Activated naive CD4-positive, alpha-beta T cell treated with Interleukin-2 at 50 U/mL for 16 hours (primary cell): ENCODE measurements at regions not wholly inside any gene's neighbourhood (a gene's known extent, or its start where the extent isn't known, plus 50 kb on each side); places are given as distances from the start of the nearest gene placed in this dataset.

Experiments
- DNase-seq: peaks from one replicate; pipeline ENCODE4 v3.0.0-alpha.2; 2020

DNA sequence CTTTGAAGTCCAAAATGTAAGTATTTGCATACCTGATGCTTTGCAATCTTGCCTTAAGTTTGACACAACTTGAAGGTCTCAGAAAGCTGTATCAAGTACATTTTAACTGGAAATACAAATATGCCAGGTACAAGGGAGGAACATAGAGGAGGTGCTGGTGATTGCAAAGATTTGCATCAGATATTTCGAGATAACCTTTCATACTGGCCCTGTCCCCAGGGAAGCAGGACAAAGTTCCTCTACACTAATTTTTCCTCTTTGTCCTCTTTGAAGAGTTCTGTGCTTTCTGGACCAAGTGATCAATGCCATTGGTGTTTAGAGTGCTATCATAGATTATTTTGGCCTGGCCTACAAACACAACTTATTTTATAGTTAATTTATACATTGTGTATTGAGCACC, 686.1 kb downstream of the HACE1 start:
- DNase-seq = no peak

DNA sequence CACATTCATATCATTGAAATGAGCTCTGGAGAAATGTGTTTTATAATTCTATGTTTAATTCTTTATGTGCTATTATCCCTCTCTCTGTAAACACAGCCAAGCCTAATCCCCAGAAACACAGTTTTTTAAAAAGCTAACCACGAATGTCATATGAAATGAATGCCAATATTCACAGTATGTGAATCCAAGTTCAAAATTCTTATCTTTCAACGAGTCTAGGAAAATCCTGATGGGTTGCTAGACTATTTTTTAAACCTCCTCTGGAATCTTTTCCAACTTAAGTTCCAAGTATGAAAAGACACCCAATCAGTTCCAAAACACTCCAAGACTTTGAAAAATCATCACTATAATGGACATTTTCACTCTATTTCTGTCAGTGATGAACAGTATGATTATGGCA, 689.3 kb downstream of the HACE1 start:
- DNase-seq = no peak

DNA sequence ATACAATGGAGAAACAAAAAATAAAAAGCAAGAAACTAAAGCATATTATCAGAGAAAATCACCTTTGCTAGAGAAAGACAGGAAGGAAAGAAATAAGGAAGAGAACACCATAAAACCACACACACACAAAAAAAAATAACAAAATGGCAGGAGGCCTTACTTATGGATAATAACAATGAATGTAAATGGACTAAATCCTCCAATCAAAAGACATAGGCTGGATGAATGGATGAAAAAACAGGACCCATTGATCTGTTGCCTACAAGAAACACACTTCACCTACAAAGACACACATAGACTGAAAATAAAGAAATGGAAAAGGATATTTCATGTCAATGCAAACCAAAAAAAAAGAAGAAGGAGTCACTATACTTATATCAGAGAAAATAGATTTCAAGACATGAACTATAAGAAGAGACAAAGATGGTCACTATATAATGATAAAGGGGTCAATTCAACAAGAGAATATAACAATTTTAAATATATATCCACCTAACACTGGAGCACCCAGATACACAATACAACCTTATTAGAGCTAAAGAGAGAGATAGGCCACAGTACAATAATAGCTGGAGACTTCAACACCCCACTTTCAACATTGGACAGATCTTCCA, 693.6 kb downstream of the HACE1 start:
- no peak for DNase-seq

DNA sequence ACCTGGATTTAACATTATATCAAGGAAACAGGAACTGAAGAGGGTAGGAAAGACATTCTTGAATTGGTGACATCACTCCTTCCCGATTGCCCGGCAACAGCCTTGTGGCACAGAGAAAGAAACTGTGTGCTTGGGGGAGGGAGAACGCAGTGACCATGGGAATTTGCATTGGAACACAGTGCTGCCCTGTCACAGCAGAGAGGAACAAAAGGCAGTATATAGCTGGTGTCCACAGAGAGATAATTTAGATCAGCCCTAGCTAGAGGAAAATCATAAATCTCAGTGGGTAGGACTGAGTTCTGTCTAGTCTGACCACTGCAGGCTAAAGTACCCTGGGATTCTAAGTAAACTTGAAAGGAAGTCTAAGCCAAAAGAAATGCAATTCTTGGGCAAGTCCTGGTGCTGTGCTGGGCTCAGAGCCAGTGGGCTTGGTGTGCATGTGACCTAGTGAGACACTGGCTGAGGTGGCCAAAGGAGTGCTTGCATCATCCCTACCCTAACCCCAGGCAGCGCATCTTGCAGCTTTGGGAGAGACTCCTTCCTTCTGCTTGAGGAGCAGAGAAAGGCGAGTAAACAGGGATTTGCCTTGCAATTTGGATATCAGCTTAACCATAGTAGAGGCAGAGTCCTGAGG, 697.6 kb downstream of the HACE1 start:
- DNase-seq = no peak

DNA sequence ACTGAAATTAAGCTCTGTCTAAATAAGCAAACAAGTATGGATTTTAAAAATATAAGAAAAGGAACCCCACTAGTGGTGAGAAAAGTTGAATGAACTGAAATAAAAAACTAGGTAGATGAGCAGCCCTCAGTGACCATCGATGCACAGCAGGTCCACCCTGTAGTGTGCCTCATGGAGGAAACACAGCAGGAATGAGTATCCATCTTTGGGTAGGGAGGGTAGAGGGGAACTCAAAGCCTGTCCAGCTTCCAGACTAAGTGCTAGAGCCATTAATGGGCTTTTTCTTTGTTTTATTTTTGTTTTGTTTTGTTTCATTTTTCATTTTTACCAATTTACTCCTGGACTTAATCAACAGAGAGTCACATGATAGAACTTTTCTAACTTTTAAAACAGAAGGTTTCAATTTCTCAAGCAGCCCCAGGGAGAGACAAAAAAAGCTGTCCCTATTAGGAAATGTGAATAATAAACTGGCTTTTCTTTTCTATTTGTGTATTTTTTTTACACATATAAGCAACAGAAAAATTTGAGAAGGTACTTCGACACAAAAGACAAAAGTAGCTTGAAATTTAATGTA, 700.6 kb downstream of the HACE1 start:
- no peak for DNase-seq

DNA sequence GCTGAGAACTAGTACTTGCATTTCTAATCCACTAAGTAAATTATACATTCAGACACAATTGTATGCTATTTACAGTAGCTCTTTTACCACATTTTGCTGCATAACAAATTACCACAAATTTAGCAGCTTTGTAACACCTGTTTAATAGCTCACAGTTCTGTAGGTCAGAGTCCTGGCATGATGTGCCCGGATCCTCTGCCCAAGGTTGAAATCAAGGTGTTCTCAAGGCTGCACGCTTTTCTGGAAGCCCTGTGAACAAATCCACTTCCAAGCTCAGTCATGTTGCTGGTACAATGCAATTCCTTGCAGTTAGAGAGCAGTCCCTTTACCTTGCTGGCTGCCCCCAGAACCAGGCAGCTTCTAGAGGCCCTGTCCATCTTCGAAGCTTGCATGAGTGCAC, 716.0 kb downstream of the HACE1 start:
- DNase-seq = no peak

DNA sequence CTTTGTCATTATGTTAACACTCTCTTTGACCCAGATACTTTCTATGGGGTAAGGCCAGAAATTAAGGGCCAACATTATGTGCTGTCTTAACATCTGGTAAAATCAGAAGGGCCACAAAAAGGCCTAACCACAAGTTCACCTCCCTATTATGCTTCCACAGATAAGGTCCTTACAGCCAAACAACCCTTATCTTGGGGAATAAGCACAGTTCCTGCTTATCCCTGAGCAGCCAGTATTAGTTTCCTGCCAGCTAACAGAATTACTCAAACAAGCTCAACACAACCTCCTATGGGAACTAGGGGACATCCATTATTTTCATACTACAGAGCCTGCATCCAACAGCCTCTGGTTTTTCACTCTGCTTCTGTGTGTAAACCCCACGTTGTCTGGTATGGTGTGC, 724.8 kb downstream of the HACE1 start:
- DNase-seq = no peak

DNA sequence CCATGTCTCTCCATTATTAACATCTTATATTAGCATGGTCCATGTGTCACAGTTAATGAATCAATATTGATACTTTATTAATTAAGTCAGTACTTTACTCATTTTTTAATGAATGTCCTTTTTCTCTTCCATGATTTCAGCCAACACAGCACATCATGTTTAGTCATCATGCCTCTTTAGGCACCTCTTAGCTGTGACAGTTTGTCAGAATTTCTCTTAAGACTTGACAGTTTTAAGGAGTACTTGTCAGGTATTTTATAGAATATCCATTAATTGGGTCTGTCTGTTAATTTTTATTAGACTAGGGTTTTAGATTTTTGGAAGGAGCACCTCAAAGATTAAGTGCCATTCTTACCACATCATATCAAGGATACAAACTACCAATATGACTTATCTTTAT, 729.4 kb downstream of the HACE1 start:
- DNase-seq = no peak

DNA sequence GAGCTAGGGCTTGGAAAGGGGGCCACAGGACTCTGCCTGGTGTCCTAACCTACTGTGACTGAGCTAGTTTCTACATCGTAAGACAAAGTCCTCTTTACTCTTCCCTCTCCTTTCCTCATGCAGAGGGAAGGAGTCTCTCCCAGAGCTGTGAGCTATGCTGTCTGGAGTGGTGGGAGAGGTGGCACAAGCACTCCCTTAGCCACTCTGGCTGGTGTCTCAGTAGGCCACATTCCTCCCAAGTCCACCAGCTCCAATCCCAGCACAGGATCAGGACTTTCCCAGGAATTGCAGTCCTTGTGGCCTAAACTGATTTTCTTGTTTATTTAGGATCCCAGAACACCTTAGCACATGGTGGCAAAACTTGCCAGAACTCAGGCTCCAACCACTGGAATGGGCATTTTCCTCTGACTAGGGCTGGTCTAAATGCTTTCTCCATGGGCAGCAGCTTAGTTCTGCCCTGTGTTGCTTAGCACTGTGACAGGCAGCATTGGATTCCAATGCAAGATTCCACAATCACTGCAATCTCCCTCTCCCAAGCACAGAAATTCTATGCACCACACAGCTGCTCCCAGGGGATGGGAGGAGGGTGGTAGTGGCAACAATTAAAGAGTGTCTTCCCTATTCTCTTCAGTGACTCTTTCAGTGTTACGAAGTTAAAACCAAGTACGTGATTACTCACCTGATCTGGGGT, 733.3 kb downstream of the HACE1 start:
- DNase-seq = no peak

DNA sequence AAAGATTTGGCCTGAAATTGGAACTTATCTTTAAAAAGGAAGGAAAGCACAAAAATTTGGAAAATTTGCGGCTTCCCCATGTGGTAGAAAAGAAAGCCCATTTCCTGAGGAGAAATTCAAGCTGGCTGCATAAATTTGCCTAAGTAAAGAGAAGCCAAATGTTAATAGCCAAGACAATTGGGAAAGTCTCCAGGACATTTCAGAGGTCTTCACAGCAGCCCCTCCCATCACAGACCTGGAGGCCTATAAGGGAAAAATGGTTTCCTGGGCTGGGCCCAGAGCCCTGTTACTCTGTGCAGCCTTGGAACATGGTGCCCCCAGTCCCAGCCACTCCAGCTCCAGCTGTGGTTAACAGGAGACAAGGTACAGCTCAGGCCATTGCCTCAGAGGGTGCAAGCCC, 736.5 kb downstream of the HACE1 start:
- no peak for DNase-seq

DNA sequence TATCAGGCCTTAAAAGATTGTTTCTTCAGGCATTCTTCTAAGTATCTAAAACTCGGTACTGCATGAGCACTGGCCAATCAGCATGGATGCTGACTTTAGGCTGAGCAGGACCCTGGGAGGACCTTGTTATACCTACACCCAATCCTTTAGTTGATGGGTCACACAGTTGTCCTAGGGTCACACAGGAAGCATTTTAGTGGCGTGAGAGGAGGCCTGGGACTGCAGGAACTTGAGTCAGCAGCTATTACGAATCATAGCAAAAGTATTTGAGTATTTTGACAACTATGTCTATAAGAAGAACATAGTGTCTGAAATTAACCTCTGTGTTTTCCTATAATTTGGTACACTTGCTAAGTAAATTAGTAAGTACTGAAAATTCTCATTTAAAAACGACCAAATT, 741.4 kb downstream of the HACE1 start:
- DNase-seq = no peak

DNA sequence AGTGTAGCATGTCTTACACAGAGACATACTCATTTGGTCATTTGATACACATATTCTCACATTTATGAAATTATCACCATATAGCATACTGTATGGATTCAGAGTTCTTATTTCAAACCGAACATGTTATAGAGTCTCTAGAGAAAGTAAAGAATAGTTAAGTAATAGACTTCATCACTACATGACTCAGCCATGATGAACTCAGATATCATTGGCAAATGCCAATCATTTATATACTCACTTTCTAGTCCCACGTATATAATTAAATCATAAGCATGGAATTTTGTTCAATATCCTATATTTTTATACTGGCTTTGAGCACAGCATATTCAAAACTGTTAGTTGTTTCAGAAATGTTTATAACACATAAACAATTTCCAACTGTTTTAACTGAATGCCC, 749.9 kb downstream of the HACE1 start:
- DNase-seq = no peak

DNA sequence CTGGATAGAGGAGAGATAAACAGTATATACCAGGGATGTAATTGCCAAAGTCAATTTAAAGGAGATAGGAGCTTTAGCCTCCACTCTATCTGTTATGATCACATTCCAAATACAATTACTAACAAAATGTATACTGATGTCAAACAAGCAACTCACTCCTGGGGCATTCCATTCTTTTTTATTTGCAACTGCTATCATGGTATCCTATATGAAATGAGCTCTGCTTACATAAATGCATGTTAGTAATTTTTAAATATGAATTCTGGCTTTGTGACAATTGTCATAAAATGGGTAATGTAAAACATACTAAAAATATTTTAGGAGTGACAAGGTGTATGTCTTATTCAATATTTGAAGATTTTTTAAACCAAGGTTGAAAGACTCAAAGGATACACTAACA, 751.1 kb downstream of the HACE1 start:
- DNase-seq = no peak

DNA sequence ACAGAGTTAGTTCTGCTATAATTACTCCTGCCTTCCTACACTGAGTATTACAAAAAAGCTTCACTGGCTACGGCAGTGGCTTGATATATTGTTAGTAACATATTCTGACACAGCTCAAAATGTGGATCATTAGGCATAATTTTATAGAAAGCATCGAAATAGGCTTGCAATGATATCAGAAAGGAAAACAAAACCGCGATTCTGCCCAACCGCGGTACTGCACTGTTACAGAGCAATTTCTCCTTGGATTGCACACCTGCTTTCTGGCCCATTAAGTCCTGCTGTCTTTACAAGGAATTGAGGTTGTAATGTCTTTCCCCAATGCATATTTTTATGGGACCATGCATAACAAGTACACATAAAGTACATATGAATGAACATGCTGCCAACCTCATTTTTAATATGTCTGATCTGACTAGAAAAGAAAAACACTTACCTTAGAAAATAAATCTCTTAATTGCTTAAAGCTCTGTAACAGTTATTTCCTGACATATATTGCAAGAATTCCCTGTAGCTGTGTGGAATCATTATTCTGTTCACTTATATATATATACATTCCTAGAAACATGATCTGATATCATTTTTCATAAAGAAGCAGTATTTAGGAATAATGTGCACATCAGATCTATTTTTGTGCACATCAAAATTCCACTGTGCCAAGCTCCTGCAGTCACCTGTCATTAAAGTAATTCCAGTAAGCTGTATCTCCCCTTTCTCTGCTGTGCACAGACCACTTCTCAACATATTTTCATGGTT, 763.9 kb downstream of the HACE1 start:
- no peak for DNase-seq

DNA sequence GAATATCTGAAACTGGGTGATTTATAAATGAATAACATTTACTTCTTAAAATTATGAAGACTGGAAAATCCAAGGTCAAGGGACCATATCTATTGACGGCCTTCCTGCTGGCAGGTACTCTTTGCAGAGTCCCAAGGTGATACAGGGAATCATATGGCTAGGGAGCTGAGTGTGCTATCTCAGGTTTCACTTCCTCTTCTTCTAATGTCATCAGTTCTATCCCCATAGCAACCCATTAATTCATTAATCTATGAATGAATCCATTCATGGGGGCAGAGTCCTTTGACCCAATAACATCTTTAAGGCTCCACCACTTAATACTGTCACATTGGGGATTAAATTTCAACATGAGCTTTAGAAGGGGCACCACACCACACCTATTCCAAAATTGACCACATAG, 772.0 kb downstream of the HACE1 start:
- no peak for DNase-seq

DNA sequence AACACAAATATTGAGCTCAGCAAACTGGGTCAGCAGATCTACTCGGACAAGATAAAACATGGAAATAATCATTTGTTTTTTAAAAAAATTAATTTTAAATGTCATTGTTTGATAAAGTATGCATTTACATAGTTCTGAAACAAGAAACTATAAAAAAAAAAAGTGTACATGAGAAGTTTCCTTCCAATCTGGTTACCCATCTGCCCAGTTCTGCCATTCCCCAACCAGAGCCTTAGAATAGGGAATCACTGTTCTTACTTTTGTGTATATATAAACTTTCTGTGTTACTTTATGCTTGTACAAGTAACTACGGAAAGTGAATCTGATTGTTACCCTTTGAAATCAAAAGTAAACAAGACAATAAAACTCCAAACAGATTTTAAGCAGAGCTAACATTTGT, 791.4 kb downstream of the HACE1 start:
- no peak for DNase-seq

DNA sequence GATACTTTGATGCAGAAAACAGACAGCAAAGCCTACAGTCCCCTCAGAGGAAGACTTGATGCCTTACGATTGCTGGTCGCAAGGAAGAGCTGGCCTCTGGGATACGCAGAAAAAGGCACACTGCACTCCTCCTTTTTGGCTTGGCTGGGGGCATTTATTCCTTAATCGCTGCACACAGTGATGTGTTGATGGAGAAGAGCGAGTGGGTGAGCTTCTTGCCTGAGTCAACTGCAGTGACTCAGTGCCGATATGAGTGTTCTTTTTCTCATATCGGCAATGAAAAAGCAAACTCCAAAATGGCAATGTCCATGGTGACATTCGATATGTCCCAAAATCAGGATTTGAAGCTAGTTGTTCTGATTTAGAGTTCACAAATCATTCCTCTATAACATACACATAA, 794.8 kb downstream of the HACE1 start:
- DNase-seq = no peak

DNA sequence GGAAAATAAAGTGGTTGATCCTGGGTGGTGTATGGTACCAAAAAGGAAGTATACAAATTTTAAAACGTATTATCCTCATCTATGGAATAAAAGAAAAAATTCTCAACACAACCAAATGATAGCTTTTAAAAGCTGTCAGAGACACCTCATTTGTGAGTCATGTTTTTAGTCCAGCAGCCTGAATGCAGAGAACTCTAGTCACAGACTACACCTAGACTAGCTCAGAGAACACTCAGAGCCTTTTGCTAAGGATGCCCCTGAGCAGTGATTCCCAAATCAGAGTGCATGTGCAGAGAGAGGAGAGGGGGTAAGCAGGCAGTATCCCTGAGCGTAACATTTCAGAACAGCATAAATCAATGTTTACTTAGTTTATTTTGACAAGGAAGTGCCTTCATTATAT, 809.3 kb downstream of the HACE1 start:
- no peak for DNase-seq

DNA sequence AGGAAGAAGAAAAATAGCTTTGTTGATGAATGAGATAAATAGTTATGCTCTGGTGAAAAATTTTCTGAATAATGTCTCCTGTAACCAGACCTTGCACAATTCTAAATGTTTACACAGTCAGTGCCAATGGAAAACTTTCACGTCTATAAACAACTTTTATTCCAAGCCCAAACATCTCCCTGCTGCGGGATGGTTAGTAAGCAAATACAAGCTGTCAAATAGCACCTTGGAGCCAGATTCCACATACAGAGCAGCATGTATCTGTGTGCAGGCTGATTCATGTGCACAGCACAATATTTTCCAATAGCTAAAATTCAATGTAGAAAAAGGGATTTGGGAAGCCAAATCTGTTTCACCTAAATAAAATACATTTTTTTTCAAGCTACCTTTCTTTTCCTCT, 813.3 kb downstream of the HACE1 start:
- DNase-seq = no peak

DNA sequence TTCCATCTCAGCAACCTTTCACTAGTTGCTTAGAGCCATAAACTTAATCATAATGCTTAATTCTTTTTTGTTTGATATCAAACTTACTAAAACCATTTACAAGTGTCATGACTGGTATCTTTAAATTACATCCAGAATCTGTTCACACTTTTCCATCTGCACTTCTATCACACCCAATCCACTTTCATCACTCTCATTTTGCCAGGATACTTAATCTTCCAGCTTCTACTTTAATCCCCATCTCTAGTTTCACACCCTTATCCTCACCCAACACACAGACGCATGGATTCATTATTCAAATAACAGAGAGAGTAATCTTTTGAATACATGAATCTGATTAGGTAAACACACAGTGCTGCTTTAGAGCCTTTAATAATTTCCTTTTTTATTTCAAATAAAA, 828.4 kb downstream of the HACE1 start:
- DNase-seq = no peak

DNA sequence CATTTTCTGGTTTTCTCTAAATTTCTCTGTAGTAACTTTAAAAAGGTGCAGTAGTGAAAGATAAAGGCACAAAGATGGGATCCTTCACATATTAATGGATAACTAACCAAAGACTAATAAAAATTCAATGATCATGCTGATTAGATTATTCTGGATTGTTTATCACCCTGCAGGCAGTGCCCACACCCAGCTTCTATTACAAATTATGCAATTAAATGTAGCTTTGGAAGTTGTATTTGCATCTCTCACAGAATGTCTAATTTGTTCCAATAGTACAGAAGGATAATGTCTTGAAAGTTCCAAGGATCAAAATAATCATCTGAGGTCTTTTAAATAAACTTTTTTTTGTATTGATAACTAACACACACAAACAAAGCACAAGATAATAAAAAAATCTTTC, 837.6 kb downstream of the HACE1 start:
- no peak for DNase-seq

DNA sequence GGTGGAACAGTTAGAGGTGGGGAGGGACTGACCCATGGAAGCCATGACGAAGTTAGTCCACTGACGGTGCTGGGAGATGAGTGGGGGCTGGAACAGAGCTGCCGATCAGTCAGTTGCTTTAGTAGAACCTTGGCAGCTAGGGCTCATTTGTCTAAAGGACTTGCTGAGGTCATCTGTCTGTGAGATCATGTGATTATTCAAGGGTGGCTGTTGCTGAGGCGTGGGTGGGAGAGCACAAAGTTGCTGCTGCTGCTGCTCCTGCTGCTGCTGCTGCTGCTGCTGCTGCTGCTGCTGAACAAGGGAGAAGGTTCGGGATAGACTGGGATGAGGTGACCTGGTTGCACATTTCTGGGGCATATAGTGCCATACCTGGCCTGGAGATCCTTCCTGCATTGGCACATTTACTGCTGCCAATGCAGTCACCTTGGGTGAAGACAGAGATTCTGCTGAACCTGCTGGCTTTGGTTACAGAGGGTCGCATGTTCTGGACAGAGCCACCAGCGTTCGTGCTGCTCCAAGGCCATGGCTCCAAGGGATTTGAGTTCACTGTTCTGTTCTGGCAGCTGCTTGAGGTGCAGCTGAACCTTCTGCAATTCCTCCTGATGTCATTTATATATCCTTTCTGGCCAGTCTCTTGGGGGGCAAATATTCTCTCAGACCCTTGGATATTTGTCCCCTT, 840.5 kb downstream of the HACE1 start:
- no peak for DNase-seq
